ENCODE measurements at regions not wholly inside any gene's neighbourhood (a gene's known extent, or its start where the extent isn't known, plus 50 kb on each side); places are given as distances from the start of the nearest gene placed in this dataset.

DNA sequence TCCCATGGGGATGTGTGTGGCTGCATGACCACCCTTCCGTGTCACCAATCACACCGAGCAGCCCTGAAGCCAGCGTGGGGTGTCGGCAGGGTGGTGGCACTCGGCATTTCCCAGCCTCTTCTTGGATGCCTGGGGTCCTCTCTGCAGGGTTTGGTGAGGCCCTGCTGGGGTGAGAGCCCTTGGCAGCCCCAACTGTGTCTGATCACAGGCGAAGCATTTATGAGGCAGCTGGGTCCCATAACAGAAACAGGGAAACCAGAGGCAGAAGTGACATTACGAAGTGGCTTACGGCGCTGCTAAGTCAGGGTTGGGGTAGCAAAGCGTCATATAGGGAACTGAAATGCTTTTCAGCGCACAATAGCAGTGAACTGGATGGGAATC lies 92.3 kb upstream of the SEPTIN5 start:
- no peak for DNase-seq (ENCODE audit: low read depth in 2 of 2)
- Histone ChIP-seq H3K27me3 (ENCODE audit: control insufficient read depth, insufficient read depth, low read length) (peaks cover 21% of the 10 kb centered on the region), H3K79me2 (ENCODE audit: control insufficient read depth, insufficient read depth, low read length) (no peaks in the 10 kb centered on the region), H4K20me1 (ENCODE audit: control insufficient read depth, extremely low read depth, insufficient read depth, low read length) (no peaks in the 10 kb centered on the region), H3K4me2 (ENCODE audit: extremely low read depth, insufficient read depth, low read length) (no peak overlapping the region), H3K27ac (ENCODE audit: insufficient read depth, low read length) (no peak overlapping the region), H3K4me3 (replicated peaks in 1 of 4; ENCODE audit: control extremely low read depth in 1 of 4, insufficient read depth in 1 of 4, low read depth in 3 of 4, low read length in 4 of 4) (no peak overlapping the region), H3K9ac (ENCODE audit: insufficient read depth, low read length) (no peak overlapping the region), H3K9me3 (ENCODE audit: control insufficient read depth, insufficient read depth, low read depth, low read length) (no peaks in the 10 kb centered on the region), H3K36me3 (ENCODE audit: control insufficient read depth, insufficient read depth, low read length) (no peaks in the 10 kb centered on the region), H2AFZ (ENCODE audit: low read length) (no peak overlapping the region), H3K4me1 (ENCODE audit: control insufficient read depth, extremely low read depth, insufficient read depth, low read length) (no peaks in the 10 kb centered on the region)
- TF ChIP-seq, protein P1, sequence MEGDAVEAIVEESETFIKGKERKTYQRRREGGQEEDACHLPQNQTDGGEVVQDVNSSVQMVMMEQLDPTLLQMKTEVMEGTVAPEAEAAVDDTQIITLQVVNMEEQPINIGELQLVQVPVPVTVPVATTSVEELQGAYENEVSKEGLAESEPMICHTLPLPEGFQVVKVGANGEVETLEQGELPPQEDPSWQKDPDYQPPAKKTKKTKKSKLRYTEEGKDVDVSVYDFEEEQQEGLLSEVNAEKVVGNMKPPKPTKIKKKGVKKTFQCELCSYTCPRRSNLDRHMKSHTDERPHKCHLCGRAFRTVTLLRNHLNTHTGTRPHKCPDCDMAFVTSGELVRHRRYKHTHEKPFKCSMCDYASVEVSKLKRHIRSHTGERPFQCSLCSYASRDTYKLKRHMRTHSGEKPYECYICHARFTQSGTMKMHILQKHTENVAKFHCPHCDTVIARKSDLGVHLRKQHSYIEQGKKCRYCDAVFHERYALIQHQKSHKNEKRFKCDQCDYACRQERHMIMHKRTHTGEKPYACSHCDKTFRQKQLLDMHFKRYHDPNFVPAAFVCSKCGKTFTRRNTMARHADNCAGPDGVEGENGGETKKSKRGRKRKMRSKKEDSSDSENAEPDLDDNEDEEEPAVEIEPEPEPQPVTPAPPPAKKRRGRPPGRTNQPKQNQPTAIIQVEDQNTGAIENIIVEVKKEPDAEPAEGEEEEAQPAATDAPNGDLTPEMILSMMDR (conservative IDR thresholded peaks at IDR 0.05 in 1 of 2, IDR thresholded peaks at IDR 0.05 in 1 of 2; ENCODE audit: low read depth in 1 of 2, low read length in 2 of 2): no peak
- TF ChIP-seq EZH2 (IDR thresholded peaks at IDR 0.05; ENCODE audit: low read length, missing control alignments): no peak

DNA sequence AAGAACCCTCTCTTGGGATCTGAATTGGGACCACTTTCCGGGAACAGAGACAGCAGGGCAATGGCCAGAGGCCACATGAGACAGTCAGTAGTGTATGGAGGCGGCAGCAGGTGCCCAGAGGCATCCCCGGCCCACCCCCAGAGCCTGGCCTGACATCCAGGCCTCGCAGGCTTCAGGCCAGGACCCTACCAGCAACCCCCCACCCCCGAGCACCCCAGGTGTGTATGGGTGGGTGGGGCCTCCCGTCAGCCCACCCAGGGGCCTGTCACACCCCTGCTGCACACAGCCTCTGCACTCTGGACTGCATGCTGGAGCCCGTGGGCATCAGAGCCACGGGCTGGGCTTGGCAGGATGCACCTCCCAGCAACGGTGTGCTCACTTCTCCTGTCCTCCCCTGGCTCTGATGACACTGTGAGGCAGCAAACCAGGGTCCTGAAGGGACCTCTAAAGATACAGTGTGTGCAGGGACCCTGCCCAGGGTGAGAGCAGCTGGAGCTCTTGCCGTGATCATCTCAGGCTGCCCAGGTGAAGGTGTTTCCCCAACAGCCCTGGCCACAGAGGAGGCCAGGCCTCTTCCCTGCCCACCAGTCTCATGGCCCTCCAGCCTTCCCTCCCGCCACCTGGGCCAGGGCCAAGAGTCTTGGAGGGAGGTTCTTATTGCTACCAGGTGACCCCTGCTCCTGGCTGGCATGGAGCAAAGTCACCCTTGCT lies 88.8 kb upstream of the SEPTIN5 start:
- no peaks in the 10 kb centered on the region for H3K79me2 ChIP-seq (ENCODE audit: control insufficient read depth, insufficient read depth, low read length)
- TF ChIP-seq, protein P1 (conservative IDR thresholded peaks at IDR 0.05 in 1 of 2, IDR thresholded peaks at IDR 0.05 in 1 of 2; ENCODE audit: low read depth in 1 of 2, low read length in 2 of 2): no peak
- TF ChIP-seq EZH2 (IDR thresholded peaks at IDR 0.05; ENCODE audit: low read length, missing control alignments): no peak
- no peak overlapping the region for H2AFZ ChIP-seq (ENCODE audit: low read length)
- no peaks in the 10 kb centered on the region for H4K20me1 ChIP-seq (ENCODE audit: control insufficient read depth, extremely low read depth, insufficient read depth, low read length)
- no peak overlapping the region for H3K4me2 ChIP-seq (ENCODE audit: extremely low read depth, insufficient read depth, low read length)
- H3K4me1 ChIP-seq (ENCODE audit: control insufficient read depth, extremely low read depth, insufficient read depth, low read length): no peaks in the 10 kb centered on the region
- DNase-seq (ENCODE audit: low read depth in 2 of 2): no peak
- H3K4me3 ChIP-seq (replicated peaks in 1 of 4; ENCODE audit: control extremely low read depth in 1 of 4, insufficient read depth in 1 of 4, low read depth in 3 of 4, low read length in 4 of 4): no peak overlapping the region
- no peaks in the 10 kb centered on the region for H3K36me3 ChIP-seq (ENCODE audit: control insufficient read depth, insufficient read depth, low read length)
- no peak overlapping the region for H3K9ac ChIP-seq (ENCODE audit: insufficient read depth, low read length)
- H3K27me3 ChIP-seq (ENCODE audit: control insufficient read depth, insufficient read depth, low read length): peaks cover 21% of the 10 kb centered on the region
- no peaks in the 10 kb centered on the region for H3K9me3 ChIP-seq (ENCODE audit: control insufficient read depth, insufficient read depth, low read depth, low read length)
- H3K27ac ChIP-seq (ENCODE audit: insufficient read depth, low read length): no peak overlapping the region

DNA sequence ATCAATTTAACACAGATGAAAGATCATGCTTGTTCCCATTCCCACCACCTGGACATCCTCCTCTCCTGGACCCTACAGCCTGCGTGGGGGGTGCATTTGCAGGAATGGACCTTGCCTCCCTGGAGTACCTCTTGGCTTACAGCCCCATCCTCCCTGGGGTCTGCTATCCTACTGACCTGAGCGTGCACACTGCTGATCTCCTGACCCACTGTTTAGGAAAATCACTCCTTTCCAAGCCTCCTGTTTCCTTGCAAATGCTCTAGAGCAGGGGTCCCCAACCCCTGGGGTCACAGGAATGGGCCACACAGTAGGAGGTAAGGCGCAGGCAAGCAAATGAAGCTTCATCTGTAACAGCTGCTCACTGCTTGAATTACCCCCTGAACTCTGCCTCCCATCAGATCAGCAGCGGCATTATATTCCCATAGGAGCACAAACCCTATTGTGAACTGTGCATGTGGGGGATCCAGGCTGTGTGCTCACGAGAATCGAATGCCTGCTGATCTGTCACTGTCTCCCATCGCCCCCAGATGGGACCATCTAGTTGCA lies 88.2 kb upstream of the SEPTIN5 start:
- no peak overlapping the region for H3K27ac ChIP-seq (ENCODE audit: insufficient read depth, low read length)
- no peak overlapping the region for H3K4me2 ChIP-seq (ENCODE audit: extremely low read depth, insufficient read depth, low read length)
- no peaks in the 10 kb centered on the region for H3K4me1 ChIP-seq (ENCODE audit: control insufficient read depth, extremely low read depth, insufficient read depth, low read length)
- no peak for DNase-seq (ENCODE audit: low read depth in 2 of 2)
- peaks cover 17% of the 10 kb centered on the region for H3K27me3 ChIP-seq (ENCODE audit: control insufficient read depth, insufficient read depth, low read length)
- no peaks in the 10 kb centered on the region for H3K79me2 ChIP-seq (ENCODE audit: control insufficient read depth, insufficient read depth, low read length)
- no peak overlapping the region for H2AFZ ChIP-seq (ENCODE audit: low read length)
- no peak overlapping the region for H3K9ac ChIP-seq (ENCODE audit: insufficient read depth, low read length)
- no peaks in the 10 kb centered on the region for H3K9me3 ChIP-seq (ENCODE audit: control insufficient read depth, insufficient read depth, low read depth, low read length)
- no peaks in the 10 kb centered on the region for H3K36me3 ChIP-seq (ENCODE audit: control insufficient read depth, insufficient read depth, low read length)
- H4K20me1 ChIP-seq (ENCODE audit: control insufficient read depth, extremely low read depth, insufficient read depth, low read length): no peaks in the 10 kb centered on the region
- no peak for TF ChIP-seq EZH2 (IDR thresholded peaks at IDR 0.05; ENCODE audit: low read length, missing control alignments)
- TF ChIP-seq, protein P1 (conservative IDR thresholded peaks at IDR 0.05 in 1 of 2, IDR thresholded peaks at IDR 0.05 in 1 of 2; ENCODE audit: low read depth in 1 of 2, low read length in 2 of 2): no peak
- H3K4me3 ChIP-seq (replicated peaks in 1 of 4; ENCODE audit: control extremely low read depth in 1 of 4, insufficient read depth in 1 of 4, low read depth in 3 of 4, low read length in 4 of 4): no peak overlapping the region

Data from fibroblast of lung (primary cell).